MM.1S (cell line): ENCODE measurements at regions not wholly inside any gene's neighbourhood (a gene's known extent, or its start where the extent isn't known, plus 50 kb on each side); places are given as distances from the start of the nearest gene placed in this dataset.
A peak's percentile ranks its signal among the peaks of the same experiment; 100 is the strongest.

ENCODE experiments used
- DNase-seq: peaks from one replicate; pipeline ENCODE4 v3.0.0-alpha.2; 2015
- H2AFZ ChIP-seq: fragments of 300-600 bp; sonication (generic); 2 replicates; pipeline ENCODE4 v1.6.0; 2016; ENCODE audit warnings: antibody characterized with exemption, low read length
- H3F3A ChIP-seq: fragments of 300-600 bp; sonication (generic); 2 replicates; pipeline ENCODE4 v1.6.1; 2016; ENCODE audit warnings: mild to moderate bottlenecking, antibody characterized with exemption, low read length, moderate library complexity, mixed read lengths; ENCODE audit not compliant: insufficient read depth
- H3K27ac ChIP-seq: fragments of 300-600 bp; sonication (generic); 2 replicates; pipeline ENCODE4 v1.5.1; 2016; ENCODE audit warnings: mild to moderate bottlenecking, low read length
- H3K27me3 ChIP-seq: fragments of 300-600 bp; sonication (generic); replicated peaks from 2 replicates; pipeline ENCODE4 v1.6.0; 2016; ENCODE audit warnings: low read length; ENCODE audit not compliant: insufficient read depth
- H3K36me3 ChIP-seq: fragments of 300-600 bp; sonication (generic); replicated peaks from 2 replicates; pipeline ENCODE4 v1.6.1; 2016; ENCODE audit warnings: mild to moderate bottlenecking, low read length, mixed read lengths; ENCODE audit not compliant: insufficient read depth
- H3K4me1 ChIP-seq: fragments of 300-600 bp; sonication (generic); 2 replicates; pipeline ENCODE4 v1.6.1; 2016; ENCODE audit warnings: low read length, mixed read lengths
- H3K4me2 ChIP-seq: fragments of 300-600 bp; sonication (generic); 2 replicates; pipeline ENCODE4 v1.6.0; 2016; ENCODE audit warnings: low read depth, low read length
- H3K4me3 ChIP-seq: fragments of 300-600 bp; sonication (generic); 2 replicates; pipeline ENCODE4 v1.5.1; 2016; ENCODE audit warnings: low read length, mixed read lengths
- H3K79me2 ChIP-seq: fragments of 300-600 bp; sonication (generic); 2 replicates; pipeline ENCODE4 v1.6.1; 2016; ENCODE audit warnings: mixed run types, low read length, mixed read lengths
- H3K9ac ChIP-seq: fragments of 300-600 bp; sonication (generic); 2 replicates; pipeline ENCODE4 v1.6.1; 2016; ENCODE audit warnings: low read length, mixed read lengths
- H3K9me2 ChIP-seq: fragments of 300-600 bp; sonication (generic); replicated peaks from 2 replicates; pipeline ENCODE4 v1.6.1; 2016; ENCODE audit warnings: mild to moderate bottlenecking, low read length, mixed read lengths; ENCODE audit not compliant: insufficient read depth
- H3K9me3 ChIP-seq: fragments of 300-600 bp; sonication (generic); replicated peaks from 2 replicates; pipeline ENCODE4 v1.6.1; 2016; ENCODE audit warnings: mild to moderate bottlenecking, low read length, mixed read lengths; ENCODE audit not compliant: insufficient read depth
- H4K20me1 ChIP-seq: fragments of 300-600 bp; sonication (generic); 2 replicates; pipeline ENCODE4 v1.6.1; 2016; ENCODE audit warnings: mild to moderate bottlenecking, low read length, moderate library complexity, mixed read lengths; ENCODE audit not compliant: insufficient read depth
- CTCF ChIP-seq: fragments of 300-600 bp; sonication (generic); IDR thresholded peaks from 2 replicates; pipeline ENCODE4 v1.5.1; 2016; ENCODE audit warnings: antibody characterized with exemption, low read length, mixed read lengths
- EZH2 ChIP-seq: fragments of 300-600 bp; sonication (generic); optimal IDR thresholded peaks from 2 replicates; pipeline ENCODE3; 2017; ENCODE audit warnings: low read depth, mild to moderate bottlenecking, antibody characterized with exemption, low read length, mixed read lengths
- EZH2phosphoT487 ChIP-seq: fragments of 300-600 bp; sonication (generic); IDR thresholded peaks from 2 replicates; pipeline ENCODE4 v1.6.1; 2018; ENCODE audit warnings: antibody characterized with exemption, low read length

DNA sequence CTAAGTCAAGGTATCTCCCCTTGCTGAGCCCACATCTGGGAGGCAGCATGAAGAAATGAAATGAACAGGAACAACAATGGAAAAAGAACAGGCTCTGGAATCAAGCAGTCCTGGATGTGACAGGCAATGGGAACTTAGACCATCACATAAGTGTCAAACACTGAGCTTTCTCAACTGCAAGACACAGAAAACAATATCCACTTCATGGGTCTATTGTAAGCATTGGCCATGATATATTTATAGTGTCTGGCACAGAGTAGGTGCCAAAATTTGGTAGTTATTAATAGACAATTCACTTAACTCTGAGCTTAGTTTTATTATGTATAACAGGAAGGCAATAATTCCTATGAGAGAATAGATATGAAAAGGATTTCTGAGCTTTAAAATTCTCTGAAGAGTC, 64.1 kb upstream of the ATP1B1 start:
- H3K79me2 ChIP-seq: no peaks in the 10 kb centered on the region
- no peaks in the 10 kb centered on the region for H3F3A ChIP-seq
- no peak for DNase-seq
- H2AFZ ChIP-seq: no peak overlapping the region
- H3K9me2 ChIP-seq: no peaks in the 10 kb centered on the region
- no peaks in the 10 kb centered on the region for H3K36me3 ChIP-seq
- H3K4me2 ChIP-seq: no peak overlapping the region
- no peaks in the 10 kb centered on the region for H3K27me3 ChIP-seq
- H4K20me1 ChIP-seq: no peaks in the 10 kb centered on the region
- no peak overlapping the region for H3K4me3 ChIP-seq
- no peaks in the 10 kb centered on the region for H3K9me3 ChIP-seq
- H3K27ac ChIP-seq: no peak overlapping the region
- H3K9ac ChIP-seq: no peak overlapping the region
- H3K4me1 ChIP-seq: peaks cover 24% of the 10 kb centered on the region
- no peak for TF ChIP-seq EZH2
- no peak for TF ChIP-seq CTCF
- no peak for TF ChIP-seq EZH2phosphoT487

- no peaks in the 10 kb centered on the region for H3K36me3 ChIP-seq
- no peaks in the 10 kb centered on the region for H3F3A ChIP-seq
- H2AFZ ChIP-seq: peak overlapping the region; percentile 38; the same call in 1 of the 2 replicates
- DNase-seq: no peak
- no peak overlapping the region for H3K4me3 ChIP-seq
- TF ChIP-seq EZH2 (no peak), EZH2phosphoT487 (no peak), CTCF (no peak)
- H3K79me2 ChIP-seq: no peaks in the 10 kb centered on the region
- H3K9me2 ChIP-seq: no peaks in the 10 kb centered on the region
- H3K9ac ChIP-seq: no peak overlapping the region
- H3K4me1 ChIP-seq: peaks cover 27% of the 10 kb centered on the region
- H3K9me3 ChIP-seq: no peaks in the 10 kb centered on the region
- no peaks in the 10 kb centered on the region for H3K27me3 ChIP-seq
- no peak overlapping the region for H3K27ac ChIP-seq
- H3K4me2 ChIP-seq: no peak overlapping the region
- H4K20me1 ChIP-seq: no peaks in the 10 kb centered on the region
Measured at GRCh38 chr1:169043823-169044222, 62.7 kb upstream of the ATP1B1 start.

DNA sequence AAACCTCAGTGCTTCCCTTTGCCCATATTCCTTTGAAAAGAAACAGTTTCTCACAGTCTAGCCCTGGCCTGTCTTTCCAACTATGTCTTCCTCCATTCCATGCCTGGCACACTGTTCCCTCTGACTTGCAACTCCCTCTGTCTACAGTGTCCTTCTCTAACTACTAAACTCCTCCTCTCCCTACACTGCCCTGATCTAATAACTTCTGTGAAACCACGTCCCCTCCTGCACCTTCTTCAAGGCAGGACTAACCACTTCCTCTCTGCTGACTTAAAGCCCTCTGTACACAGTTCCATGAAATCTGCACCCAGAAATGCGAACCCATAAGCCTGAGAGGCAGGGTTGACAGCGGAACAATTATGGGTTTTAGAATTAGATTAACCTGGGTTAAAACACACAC, 62.2 kb upstream of the ATP1B1 start:
- Histone ChIP-seq H3K79me2 (no peaks in the 10 kb centered on the region), H3K27me3 (no peaks in the 10 kb centered on the region), H3F3A (no peaks in the 10 kb centered on the region), H3K9me3 (no peaks in the 10 kb centered on the region), H3K27ac (no peak overlapping the region), H3K4me2 (peak overlapping the region; percentile 3; the same call in 1 of the 2 replicates), H2AFZ (peak overlapping the region; percentile 38; the same call in 1 of the 2 replicates), H3K9me2 (no peaks in the 10 kb centered on the region), H3K4me1 (peaks cover 27% of the 10 kb centered on the region), H3K36me3 (no peaks in the 10 kb centered on the region), H3K4me3 (no peak overlapping the region), H3K9ac (no peak overlapping the region), H4K20me1 (no peaks in the 10 kb centered on the region)
- DNase-seq: peak; percentile 81
- no peak for TF ChIP-seq CTCF
- TF ChIP-seq EZH2: no peak
- no peak for TF ChIP-seq EZH2phosphoT487
